H9 (cell line): ENCODE measurements at regions not wholly inside any gene's neighbourhood (a gene's known extent, or its start where the extent isn't known, plus 50 kb on each side); places are given as distances from the start of the nearest gene placed in this dataset.

ENCODE experiments used
- DNase-seq: peaks from one replicate; pipeline ENCODE4 v3.0.0-alpha.2; 2017
- H2AFZ ChIP-seq: one replicate; pipeline ENCODE4 v1.6.1; 2013; ENCODE audit warnings: mild to moderate bottlenecking, low read length, control low read depth, moderate library complexity
- H2AK5ac ChIP-seq: 2 replicates; pipeline ENCODE4 v1.6.1; 2013; ENCODE audit warnings: low read length, control low read depth, mixed read lengths; ENCODE audit not compliant: insufficient read length
- H2BK120ac ChIP-seq: one replicate; pipeline ENCODE4 v1.6.1; 2013; ENCODE audit warnings: low read depth, mild to moderate bottlenecking, low read length, control low read depth, inconsistent platforms; ENCODE audit not compliant: poor library complexity, severe bottlenecking
- H2BK12ac ChIP-seq: 2 replicates; pipeline ENCODE4 v1.6.1; 2013; ENCODE audit warnings: low read length, control low read depth, mixed read lengths, low read depth; ENCODE audit not compliant: insufficient read length
- H2BK15ac ChIP-seq: 2 replicates; pipeline ENCODE4 v1.6.1; 2013; ENCODE audit warnings: low read depth, low read length, control low read depth
- H2BK20ac ChIP-seq: one replicate; pipeline ENCODE4 v1.6.1; 2013; ENCODE audit warnings: low read depth, mild to moderate bottlenecking, low read length, control low read depth, inconsistent platforms; ENCODE audit not compliant: poor library complexity, severe bottlenecking
- H2BK5ac ChIP-seq: 2 replicates; pipeline ENCODE4 v1.6.1; 2013; ENCODE audit warnings: low read length, control low read depth, mixed read lengths; ENCODE audit not compliant: insufficient read length
- H3K14ac ChIP-seq: 2 replicates; pipeline ENCODE4 v1.6.1; 2013; ENCODE audit warnings: low read length, control low read depth; ENCODE audit not compliant: insufficient read depth
- H3K18ac ChIP-seq: 2 replicates; pipeline ENCODE4 v1.6.1; 2013; ENCODE audit warnings: low read depth, mild to moderate bottlenecking, mixed read lengths, low read length, control low read depth; ENCODE audit not compliant: insufficient read length
- H3K23ac ChIP-seq: 2 replicates; pipeline ENCODE4 v1.6.1; 2013; ENCODE audit warnings: low read length, control low read depth, mixed read lengths, low read depth; ENCODE audit not compliant: insufficient read length
- H3K23me2 ChIP-seq: 2 replicates; pipeline ENCODE4 v1.6.1; 2013; ENCODE audit warnings: low read depth, mild to moderate bottlenecking, mixed read lengths, low read length, control low read depth; ENCODE audit not compliant: insufficient read length, poor library complexity, severe bottlenecking
- H3K27ac ChIP-seq: 2 replicates; pipeline ENCODE4 v1.5.1; 2013; ENCODE audit warnings: low read length, control low read depth, mixed read lengths, low read depth; ENCODE audit not compliant: insufficient read length
- H3K27me3 ChIP-seq: 2 replicates; pipeline ENCODE4 v1.6.1; 2013; ENCODE audit warnings: low read length, control low read depth, inconsistent platforms; ENCODE audit not compliant: insufficient read depth
- H3K4ac ChIP-seq: 2 replicates; pipeline ENCODE4 v1.6.1; 2013; ENCODE audit warnings: low read depth, mild to moderate bottlenecking, control low read depth, inconsistent platforms, low read length, moderate library complexity
- H3K4me1 ChIP-seq: 2 replicates; pipeline ENCODE4 v1.6.1; 2013; ENCODE audit warnings: low read length, control low read depth, inconsistent platforms; ENCODE audit not compliant: insufficient read depth
- H3K4me2 ChIP-seq: 2 replicates; pipeline ENCODE4 v1.6.1; 2013; ENCODE audit warnings: low read length, control low read depth, mixed read lengths; ENCODE audit not compliant: insufficient read length, insufficient read depth
- H3K56ac ChIP-seq: 2 replicates; pipeline ENCODE4 v1.6.1; 2013; ENCODE audit warnings: low read depth, mild to moderate bottlenecking, mixed read lengths, low read length, control low read depth; ENCODE audit not compliant: insufficient read length
- H3K79me1 ChIP-seq: 2 replicates; pipeline ENCODE4 v1.6.1; 2013; ENCODE audit warnings: low read depth, mild to moderate bottlenecking, moderate library complexity, low read length, control low read depth, inconsistent platforms; ENCODE audit not compliant: insufficient read depth, poor library complexity, severe bottlenecking
- H3K79me2 ChIP-seq: 2 replicates; pipeline ENCODE4 v1.6.1; 2013; ENCODE audit warnings: low read length, control low read depth, inconsistent platforms; ENCODE audit not compliant: insufficient read depth
- H3K9ac ChIP-seq: 2 replicates; pipeline ENCODE4 v1.6.1; 2013; ENCODE audit warnings: low read length, control low read depth, mixed read lengths; ENCODE audit not compliant: insufficient read length; ENCODE audit errors: extremely low read depth
- H3K9me3 ChIP-seq: one replicate; pipeline ENCODE4 v1.6.1; 2013; ENCODE audit warnings: low read depth, low read length, inconsistent platforms; ENCODE audit not compliant: control insufficient read depth
- H3T11ph ChIP-seq: one replicate; pipeline ENCODE4 v1.6.1; 2013; ENCODE audit warnings: mild to moderate bottlenecking, low read length, control low read depth, inconsistent platforms
- H4K20me1 ChIP-seq: one replicate; pipeline ENCODE4 v1.6.1; 2013; ENCODE audit not compliant: control insufficient read depth, insufficient read length, insufficient read depth
- H4K5ac ChIP-seq: 2 replicates; pipeline ENCODE4 v1.6.1; 2013; ENCODE audit warnings: low read depth, mild to moderate bottlenecking, mixed read lengths, low read length, control low read depth; ENCODE audit not compliant: insufficient read length
- H4K8ac ChIP-seq: replicated peaks from 2 replicates; pipeline ENCODE4 v1.6.1; 2013; ENCODE audit warnings: low read length, control low read depth, mixed read lengths, low read depth; ENCODE audit not compliant: insufficient read length
- H4K91ac ChIP-seq: 2 replicates; pipeline ENCODE4 v1.6.1; 2013; ENCODE audit warnings: low read depth, mild to moderate bottlenecking, moderate library complexity, mixed read lengths, low read length, control low read depth; ENCODE audit not compliant: insufficient read length
- H3K27ac Mint-ChIP-seq, 3 experiments: 2 replicates in 2 of 3; 3 replicates in 1 of 3; pipeline ENCODE4 v1.8.0; 2020 to 2021; ENCODE audit warnings: mixed read lengths in 3 of 3, mild to moderate bottlenecking in 1 of 3, moderate library complexity in 1 of 3
- H3K27me3 Mint-ChIP-seq: 2 replicates; pipeline ENCODE4 v1.8.0; 2021; ENCODE audit warnings: low read depth, mild to moderate bottlenecking, moderate library complexity, mixed read lengths
- H3K36me3 Mint-ChIP-seq, 3 experiments: 2 replicates in 2 of 3; 3 replicates in 1 of 3; pipeline ENCODE4 v1.8.0; 2020 to 2021; ENCODE audit warnings: low read depth in 3 of 3, mixed read lengths in 3 of 3; ENCODE audit not compliant: insufficient read depth in 1 of 3
- H3K4me1 Mint-ChIP-seq, 2 experiments: 2 replicates each; pipeline ENCODE4 v1.8.0; 2020; ENCODE audit warnings: mixed read lengths in 2 of 2
- H3K4me3 Mint-ChIP-seq, 2 experiments: 2 replicates in 1 of 2; 3 replicates in 1 of 2; pipeline ENCODE4 v1.8.0; 2020 to 2021; ENCODE audit warnings: mild to moderate bottlenecking in 2 of 2, mixed read lengths in 2 of 2, moderate library complexity in 1 of 2
- H3K9me3 Mint-ChIP-seq, 2 experiments: 2 replicates in 1 of 2; 3 replicates in 1 of 2; pipeline ENCODE4 v1.8.0; 2020; ENCODE audit warnings: mild to moderate bottlenecking in 2 of 2, mixed read lengths in 2 of 2, moderate library complexity in 1 of 2
- CTCF ChIP-seq: fragments of 200-600 bp; sonication (generic); conservative IDR thresholded peaks from 3 replicates; pipeline ENCODE4 v1.8.0; 2021; ENCODE audit warnings: antibody characterized with exemption, mild to moderate bottlenecking
- WGBS: extraction: QIAGEN DNeasy Blood & Tissue Kit; methylation state at CpG from one replicate; pipeline ENCODE4 v1.1.7; 2013; ENCODE audit warnings: missing lambda C conversion rate, low lambda C conversion rate, mixed read lengths; ENCODE audit not compliant: insufficient read length; ENCODE audit errors: extremely low coverage; 5-methylcytosine and 5-hydroxymethylcytosine counted together

- no peak overlapping the region for H3K23ac ChIP-seq
- Mint-ChIP-seq H3K36me3 (peaks cover 0 to 2% (median 0%) of the 10 kb centered on the region in 3 experiments; a peak in 1 of 7 replicates), H3K27me3 (no peaks in the 10 kb centered on the region), H3K9me3 (peaks cover 4% of the 10 kb centered on the region in 2 experiments; a peak in 4 of 5 replicates), H3K27ac (no peak overlapping the region), H3K4me3 (no peak overlapping the region), H3K4me1 (no peaks in the 10 kb centered on the region)
- H3K9ac ChIP-seq: no peak overlapping the region
- H3K18ac ChIP-seq: no peak overlapping the region
- H3K23me2 ChIP-seq: no peaks in the 10 kb centered on the region
- TF ChIP-seq CTCF: no peak
- H2BK12ac ChIP-seq: no peak overlapping the region
- H4K20me1 ChIP-seq: no peaks in the 10 kb centered on the region
- H3K14ac ChIP-seq: no peak overlapping the region
- H4K8ac ChIP-seq: peak overlapping the region; percentile 60
- H2BK5ac ChIP-seq: no peak overlapping the region
- H3K79me1 ChIP-seq: no peaks in the 10 kb centered on the region
- H3T11ph ChIP-seq: no peak overlapping the region
- no peak overlapping the region for H4K5ac ChIP-seq
- H3K27ac ChIP-seq: no peak overlapping the region
- no peaks in the 10 kb centered on the region for H3K79me2 ChIP-seq
- H3K4ac ChIP-seq: no peak overlapping the region
- no CpG with 5 or more reads among the region's 2 CpGs for WGBS
- H2BK20ac ChIP-seq: no peak overlapping the region
- no peak overlapping the region for H2AK5ac ChIP-seq
- H3K9me3 ChIP-seq: no peaks in the 10 kb centered on the region
- no peaks in the 10 kb centered on the region for H3K27me3 ChIP-seq
- H3K56ac ChIP-seq: no peak overlapping the region
- H3K4me2 ChIP-seq: no peak overlapping the region
- no peak overlapping the region for H2AFZ ChIP-seq
- H3K4me1 ChIP-seq: no peaks in the 10 kb centered on the region
- no peak overlapping the region for H4K91ac ChIP-seq
- no peak for DNase-seq
- H2BK120ac ChIP-seq: no peak overlapping the region
- H2BK15ac ChIP-seq: no peak overlapping the region
Measured at GRCh38 chr2:67485431-67485830, 88.3 kb downstream of the ETAA1 start.
